ENCODE measurements at regions not wholly inside any gene's neighbourhood (a gene's known extent, or its start where the extent isn't known, plus 50 kb on each side); places are given as distances from the start of the nearest gene placed in this dataset.
"Not testable (repeated sequence)": the region's sequence is repeated elsewhere in the genome, so short reads cannot be mapped to it uniquely, and the experiment has no call there.

DNA sequence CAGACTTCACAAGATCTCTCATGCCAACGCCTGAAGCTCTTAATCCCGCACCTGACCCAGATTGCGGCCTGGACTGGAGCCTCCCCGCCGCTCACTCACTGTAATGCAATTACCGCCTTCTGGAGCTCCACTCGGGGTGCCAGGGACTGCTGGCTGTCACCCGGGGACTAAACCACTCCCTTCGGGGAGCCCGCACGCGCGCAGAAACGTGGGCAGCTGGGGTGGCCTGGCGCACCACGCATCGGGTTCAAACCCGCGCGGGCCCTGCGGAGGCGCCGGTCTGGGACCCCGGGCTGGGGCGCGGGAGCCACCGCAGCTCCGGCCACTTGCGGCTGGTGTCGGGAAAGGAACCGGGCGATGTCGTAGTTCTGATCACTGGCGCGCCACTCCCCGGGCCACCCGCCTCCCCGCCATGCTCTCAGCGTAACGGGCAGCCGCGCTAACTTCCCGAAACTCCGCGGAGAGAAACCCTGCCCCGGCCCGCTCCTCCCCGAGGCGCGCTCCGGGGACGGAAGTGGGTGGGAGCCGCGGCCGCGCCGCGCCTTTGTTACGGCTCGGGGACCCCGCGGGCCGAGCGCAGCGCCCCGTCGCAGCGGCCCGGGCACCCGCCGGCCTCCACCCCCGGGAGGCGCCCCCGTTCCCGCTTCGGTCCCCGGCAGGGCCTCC lies 100.3 kb upstream of the SVIL start:
- H3K4me3 ChIP-seq (ENCODE audit: low read depth, low read length): peak overlapping the region; percentile 61

DNA sequence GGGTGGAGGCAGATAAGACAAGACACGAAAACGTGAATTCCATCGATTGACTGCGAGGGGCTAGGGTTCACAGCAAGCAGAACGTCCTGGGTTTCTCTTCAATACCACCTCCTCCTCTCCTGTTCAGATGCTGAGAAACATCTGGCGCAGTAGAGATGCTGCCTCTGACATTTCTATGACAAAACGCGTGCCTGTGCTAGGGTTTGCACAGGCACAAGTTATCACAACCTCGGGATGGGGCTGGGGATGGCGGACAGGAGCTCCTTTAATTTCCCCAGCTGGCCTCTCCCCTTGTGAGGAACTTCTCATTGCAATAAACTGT lies 99.8 kb upstream of the SVIL start:
- H3K4me3 ChIP-seq (ENCODE audit: low read depth, low read length): peak overlapping the region; percentile 61

DNA sequence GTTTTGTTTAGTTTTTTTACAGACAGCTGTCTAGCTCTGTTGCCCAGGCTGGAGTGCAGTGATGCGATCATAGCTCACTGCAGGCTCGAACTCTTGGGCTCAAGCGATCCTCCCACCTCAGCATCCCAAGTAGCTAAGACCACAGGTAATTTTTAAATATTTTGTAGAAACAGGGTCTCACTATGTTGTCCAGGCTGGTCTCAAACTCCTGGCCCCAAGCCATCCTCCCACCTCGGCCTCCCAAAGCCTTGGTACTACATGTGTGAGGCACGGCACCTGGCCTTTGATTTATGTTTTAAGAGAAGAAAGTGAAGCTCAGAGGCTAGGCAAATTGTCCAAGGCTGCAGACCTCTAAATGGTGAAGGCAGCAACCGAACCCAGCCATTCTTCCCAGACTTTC lies 98.6 kb upstream of the SVIL start:
- no peak overlapping the region for H3K4me3 ChIP-seq (ENCODE audit: low read depth, low read length)

DNA sequence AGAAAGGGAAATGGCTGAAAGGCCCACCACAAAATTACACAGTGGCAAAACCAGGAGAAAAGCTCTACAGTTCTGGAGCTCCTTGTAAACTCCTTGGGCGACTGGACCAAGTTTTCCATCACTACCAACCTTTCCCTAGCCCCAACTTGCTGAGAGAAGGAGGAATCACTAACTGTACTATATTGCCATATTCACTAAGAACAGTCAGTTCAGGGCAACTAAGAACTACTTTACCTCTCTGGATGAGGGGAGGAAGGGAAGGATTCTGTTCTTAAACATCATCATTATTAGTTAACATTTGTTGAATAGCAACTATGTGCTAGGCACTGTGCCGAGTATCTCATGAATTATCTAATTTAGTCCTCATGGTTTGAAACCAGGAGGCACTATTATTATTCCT lies 98.1 kb upstream of the SVIL start:
- no peak overlapping the region for H3K4me3 ChIP-seq (ENCODE audit: low read depth, low read length)

DNA sequence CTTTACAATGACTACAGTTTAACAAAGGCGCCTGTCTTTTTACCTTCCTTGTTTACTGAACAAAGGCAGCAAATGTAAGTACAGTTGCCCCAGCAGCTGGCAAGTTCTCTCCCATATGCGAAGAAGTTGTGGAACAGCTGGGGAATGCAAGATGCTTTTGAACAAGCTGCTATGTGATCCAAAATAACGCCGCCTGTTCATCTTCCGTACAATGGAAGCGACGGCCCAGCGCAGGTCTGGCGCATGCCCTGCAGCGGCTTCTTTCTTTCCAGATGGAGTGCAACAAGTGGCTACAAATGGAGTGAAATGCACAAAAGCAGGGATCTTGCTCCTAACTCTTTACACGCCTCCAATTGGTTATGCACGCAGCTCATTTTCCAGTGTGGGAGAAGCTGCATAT lies 97.0 kb upstream of the SVIL start:
- no peak overlapping the region for H3K4me3 ChIP-seq (ENCODE audit: low read depth, low read length)

DNA sequence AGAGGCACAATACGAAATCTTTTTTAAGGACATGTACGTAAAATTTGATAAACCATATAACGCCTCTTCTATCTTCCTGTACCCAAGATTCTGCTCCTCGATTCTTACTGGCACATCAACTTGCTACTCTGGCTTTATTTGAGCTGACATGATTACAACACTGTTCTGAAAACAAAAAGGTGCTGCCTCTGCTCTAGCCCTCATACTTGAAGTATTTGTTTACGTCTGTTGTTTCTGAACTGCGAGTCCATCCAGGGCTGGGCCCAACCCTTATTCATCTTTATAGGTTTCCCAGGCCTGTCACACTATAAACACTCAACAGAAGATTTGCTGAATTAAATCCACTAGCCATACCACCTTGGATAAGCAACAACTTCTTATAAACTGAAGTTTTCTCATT lies 96.2 kb upstream of the SVIL start:
- H3K4me3 ChIP-seq (ENCODE audit: low read depth, low read length): no peak overlapping the region

DNA sequence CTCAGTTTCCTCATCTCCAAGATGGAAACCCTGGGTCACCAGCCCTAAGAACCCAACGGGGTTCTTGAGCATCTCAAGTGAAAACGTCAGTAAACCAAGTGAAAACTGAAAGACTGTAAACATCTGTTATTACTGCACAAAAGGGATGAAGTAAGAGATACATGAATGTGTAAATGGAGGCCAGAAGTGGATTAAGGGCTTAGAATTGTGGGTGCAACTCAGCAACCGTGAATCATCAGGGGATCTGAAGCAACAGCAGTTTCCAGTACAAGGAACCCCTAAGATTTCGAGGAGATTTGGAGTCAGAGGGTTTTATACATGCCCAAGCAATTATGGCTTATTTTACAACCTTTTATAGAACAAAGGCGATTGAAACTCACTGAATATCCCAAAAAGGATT lies 95.7 kb upstream of the SVIL start:
- no peak overlapping the region for H3K4me3 ChIP-seq (ENCODE audit: low read depth, low read length)

DNA sequence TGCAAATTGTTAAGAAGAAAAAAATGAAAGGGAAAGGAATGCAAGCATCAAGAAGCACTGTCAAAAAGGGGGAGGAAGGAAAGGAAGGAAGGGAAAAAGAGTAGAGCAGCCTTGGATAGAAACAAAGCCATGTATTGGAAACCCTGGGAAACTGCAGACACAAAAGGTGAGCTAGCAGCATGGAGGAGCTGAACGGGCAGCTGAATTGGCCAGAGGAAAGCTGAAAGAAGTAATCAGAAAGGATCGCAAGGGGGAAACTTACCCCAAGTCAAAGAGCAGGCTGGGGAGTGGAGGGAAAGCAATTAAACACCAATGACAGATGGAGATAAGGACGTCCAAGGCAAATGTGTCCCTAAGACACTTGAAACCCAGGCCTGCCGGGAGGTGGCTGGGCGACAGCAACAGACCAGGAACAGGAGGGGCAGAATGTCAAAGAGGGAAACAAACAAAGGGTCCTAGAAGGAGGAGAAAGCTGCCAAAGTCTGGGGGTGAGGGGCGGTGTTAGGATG lies 93.8 kb upstream of the SVIL start:
- H3K4me3 ChIP-seq (ENCODE audit: low read depth, low read length): no peak overlapping the region

DNA sequence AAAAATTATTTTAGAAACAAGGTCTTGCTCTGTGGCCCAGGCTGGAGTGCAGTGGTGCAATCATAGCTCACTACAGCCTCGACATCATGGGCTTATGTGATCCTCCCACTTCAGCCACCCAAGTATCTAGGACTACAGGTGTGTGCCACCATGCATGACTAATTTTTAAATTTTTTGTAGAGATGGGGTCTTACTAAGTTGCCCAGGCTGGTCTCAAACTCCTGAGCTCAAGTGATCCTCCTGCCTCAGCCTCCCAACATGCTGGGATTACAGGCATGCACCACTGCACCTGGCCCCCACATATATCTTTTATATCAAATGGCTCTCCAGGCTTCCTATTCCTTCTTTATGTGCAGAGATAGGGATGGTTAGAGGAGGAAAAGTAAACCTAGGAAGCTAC lies 91.2 kb upstream of the SVIL start:
- not testable (repeated sequence) for H3K4me3 ChIP-seq (ENCODE audit: low read depth, low read length)

DNA sequence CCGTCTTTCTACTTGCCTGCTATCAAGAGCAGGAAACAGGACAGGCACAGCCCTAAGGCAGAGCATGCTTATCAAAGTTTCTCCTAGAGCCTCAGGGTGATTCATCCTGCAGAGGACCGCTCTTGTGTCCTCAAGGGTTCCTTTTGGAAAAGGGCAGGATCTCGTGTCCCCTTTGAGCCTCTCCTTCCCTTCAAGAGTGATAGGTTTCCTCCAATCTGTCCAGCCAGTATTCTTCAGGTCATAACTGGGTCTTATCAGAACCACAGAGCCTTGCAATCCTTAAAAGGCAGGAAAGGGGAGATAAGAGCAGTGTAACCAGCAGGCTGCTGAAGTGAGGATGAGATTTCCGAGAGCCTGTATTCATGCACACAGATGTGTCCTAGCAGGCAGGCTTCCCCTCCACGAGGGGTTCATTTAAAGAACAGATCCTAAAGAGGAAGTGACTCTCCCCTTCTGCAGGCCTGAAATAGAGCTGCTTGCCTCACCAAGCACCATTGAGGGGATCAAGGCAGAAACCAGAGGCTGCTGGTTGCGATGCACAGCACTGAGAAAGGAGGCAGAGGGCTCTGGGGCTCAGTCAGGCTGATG lies 90.5 kb upstream of the SVIL start:
- H3K4me3 ChIP-seq (ENCODE audit: low read depth, low read length): no peak overlapping the region

DNA sequence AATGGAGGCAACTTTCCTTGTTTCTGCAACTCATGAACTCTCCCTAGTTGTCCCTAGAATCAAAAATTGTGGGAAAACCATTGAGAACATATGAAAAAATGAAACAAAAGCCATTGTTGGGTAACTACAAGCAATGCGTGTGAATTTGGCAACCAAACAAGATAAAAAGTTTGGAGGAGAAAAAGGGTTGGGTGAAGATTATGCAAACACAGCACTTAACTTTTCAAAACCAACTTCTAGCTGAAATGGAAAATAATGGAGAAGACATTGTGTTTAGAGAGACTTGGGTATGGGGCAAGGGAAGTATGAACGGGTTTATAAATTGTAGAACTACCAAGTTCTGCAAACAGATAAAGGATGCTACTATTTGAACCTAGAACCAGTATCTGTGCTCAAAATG lies 89.0 kb upstream of the SVIL start:
- no peak overlapping the region for H3K4me3 ChIP-seq (ENCODE audit: low read depth, low read length)

DNA sequence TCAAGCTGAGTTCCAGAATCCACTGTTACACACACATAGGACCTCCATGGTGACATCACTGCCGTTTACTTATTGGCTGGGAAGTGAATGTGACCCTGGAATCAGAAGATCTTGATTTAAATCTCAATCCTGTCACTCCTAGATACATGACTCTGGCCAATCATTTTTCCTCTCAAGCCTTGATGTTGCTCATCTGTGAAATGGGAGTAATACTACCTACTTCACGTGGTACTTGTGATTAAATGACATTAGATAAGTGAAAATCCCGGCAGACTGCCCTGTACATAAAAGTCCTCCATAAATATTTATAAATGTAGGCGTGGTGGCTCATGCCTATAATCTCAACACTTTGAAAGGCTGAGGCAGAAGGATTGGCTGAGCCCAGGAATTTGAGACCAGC lies 88.0 kb upstream of the SVIL start:
- no peak overlapping the region for H3K4me3 ChIP-seq (ENCODE audit: low read depth, low read length)

DNA sequence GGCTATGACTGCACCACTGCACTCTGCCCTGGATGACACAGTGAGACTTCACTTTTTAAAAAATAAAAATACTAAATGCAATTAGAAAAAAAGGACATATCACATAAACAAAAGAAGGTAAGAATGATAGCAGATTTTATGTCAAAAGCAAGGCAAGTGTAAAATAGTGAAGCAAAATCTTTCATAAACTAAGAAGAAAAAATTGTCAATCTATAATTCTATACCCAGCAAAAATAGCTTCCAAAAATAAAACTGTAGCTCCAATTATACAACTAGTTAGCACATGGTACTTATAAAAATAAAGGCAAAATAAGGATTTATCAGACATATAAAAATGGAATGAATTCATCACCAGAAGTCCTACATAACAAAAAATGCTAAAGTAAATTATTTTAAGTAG lies 85.4 kb upstream of the SVIL start:
- no peak overlapping the region for H3K4me3 ChIP-seq (ENCODE audit: low read depth, low read length)

DNA sequence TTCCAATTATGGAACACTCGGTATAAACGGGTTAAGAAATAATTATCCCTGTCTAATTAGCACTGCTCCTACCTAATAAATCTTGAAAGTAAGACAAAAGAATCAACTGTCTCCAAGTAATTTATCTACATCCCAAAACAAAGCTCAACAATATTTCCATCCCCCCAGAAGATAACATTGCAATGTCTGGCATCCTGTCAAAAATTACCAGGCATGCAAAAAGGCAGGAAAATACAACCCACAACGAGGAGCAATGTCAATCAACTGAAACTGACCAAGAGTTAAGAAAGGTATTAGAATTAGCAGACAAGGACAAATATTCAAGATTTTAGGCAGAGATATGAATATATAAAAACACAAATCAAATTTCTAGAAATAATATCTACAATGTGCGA lies 84.5 kb upstream of the SVIL start:
- no peak overlapping the region for H3K4me3 ChIP-seq (ENCODE audit: low read depth, low read length)

DNA sequence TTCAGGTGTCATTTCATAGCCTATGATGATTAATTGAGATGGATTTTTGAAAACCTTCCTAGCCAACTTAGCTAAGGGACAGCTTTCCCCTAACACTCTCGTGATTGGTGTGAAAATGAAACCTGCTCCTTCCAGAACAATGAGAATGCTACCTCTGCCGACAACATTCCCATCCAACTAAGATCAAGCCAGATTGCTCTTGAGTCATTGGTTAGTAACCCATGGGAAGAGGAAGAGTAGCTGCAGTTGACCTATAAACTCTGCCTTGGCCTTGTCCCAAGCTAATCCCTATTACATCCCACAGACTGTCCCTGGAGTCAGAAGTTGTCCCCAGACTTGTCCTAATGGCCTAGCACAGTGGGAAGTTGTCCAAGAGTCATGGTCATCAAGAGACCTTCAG lies 80.5 kb upstream of the SVIL start:
- H3K4me3 ChIP-seq (ENCODE audit: low read depth, low read length): no peak overlapping the region

DNA sequence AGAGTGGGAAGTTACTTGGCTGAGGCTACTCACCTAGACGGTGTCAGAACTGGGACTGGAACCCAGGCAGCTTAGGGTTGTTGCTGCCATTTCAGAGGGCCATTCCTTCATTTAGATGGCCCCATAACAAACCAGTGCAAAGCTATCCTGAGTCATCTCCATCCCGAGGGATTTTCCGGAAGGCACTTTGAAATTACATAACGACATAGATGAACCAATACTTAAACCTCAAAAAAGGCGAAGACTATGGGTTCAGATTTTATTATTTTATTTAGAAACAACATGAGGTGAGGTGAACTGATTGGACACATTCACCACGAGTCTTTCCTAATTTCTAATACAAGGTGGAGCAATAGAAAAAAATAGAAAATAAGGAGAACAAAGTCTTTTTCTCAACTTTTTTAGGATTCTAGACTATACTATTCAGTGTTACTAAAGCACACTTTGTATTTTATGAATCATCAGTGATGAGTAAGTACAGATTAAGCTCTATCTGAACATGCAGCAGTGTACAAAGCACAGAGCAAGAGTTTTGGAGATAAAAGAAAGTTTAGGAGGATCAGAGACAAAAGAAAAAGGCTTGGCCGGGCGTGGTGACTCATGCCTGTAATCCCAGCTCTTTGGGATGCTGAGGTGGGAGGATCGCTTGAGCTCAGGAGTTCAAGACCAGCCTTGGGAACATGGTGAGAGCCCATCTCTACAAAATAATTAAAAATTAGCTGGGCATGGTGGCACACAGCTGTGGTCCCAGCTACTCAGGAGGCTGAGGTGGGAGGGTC lies 79.5 kb upstream of the SVIL start:
- no peak overlapping the region for H3K4me3 ChIP-seq (ENCODE audit: low read depth, low read length)

DNA sequence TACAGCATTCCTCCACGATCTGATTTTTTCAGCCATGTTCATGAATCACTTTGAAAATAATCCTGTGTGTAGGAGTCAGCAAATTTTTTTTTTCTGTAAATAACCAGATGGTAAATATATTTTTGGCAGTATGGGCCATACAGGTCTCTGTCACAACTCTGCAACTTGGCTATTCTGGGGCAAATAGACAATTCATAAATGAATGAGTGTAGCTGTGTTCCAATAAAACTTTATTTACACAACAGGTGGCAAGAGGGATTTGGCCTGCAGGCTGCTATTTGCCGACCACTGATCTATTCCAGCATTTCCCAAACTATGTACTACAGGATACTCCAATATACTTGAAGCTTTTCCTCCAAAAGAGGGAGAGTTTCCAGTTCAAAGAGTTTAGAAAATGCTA lies 78.7 kb upstream of the SVIL start:
- no peak overlapping the region for H3K4me3 ChIP-seq (ENCODE audit: low read depth, low read length)

DNA sequence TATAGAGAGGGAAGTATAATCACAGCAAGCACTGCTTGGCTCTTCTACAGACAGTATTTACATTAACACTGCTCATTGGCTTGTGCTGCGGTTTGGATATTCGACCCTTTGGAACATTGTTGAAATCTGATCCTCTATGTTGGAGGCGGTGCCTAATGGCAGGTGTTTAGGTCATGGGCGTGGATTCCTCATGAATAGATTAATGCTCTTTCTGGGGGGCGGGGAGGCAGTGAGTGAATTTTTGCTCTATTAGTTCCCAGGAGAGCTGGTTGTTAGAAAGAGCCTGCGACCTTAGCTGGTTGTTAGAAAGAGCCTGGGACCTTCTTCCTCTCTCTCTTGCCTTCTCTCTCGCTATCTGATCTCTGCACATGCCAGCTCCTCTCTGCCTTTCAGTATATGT lies 77.3 kb upstream of the SVIL start:
- H3K4me3 ChIP-seq (ENCODE audit: low read depth, low read length): no peak overlapping the region

DNA sequence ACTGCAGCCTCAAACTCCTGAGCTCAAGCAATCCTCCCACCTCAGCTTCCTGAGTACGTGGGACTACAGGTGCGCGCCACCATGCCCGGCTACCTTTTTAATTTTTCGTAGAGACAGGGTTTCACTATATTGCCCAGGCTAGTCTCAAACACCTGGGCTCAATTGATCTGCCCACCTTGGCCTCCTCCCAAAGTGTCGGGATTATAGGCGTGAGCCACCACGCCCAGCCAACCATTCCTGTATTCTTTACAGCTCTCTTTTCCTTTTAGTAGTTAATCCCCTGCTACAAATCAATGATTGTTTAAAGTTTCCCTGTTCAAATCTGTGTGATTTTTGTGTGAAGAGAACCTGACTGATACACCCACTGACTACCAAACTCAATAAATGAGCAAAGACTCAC lies 75.4 kb upstream of the SVIL start:
- H3K4me3 ChIP-seq (ENCODE audit: low read depth, low read length): no peak overlapping the region

DNA sequence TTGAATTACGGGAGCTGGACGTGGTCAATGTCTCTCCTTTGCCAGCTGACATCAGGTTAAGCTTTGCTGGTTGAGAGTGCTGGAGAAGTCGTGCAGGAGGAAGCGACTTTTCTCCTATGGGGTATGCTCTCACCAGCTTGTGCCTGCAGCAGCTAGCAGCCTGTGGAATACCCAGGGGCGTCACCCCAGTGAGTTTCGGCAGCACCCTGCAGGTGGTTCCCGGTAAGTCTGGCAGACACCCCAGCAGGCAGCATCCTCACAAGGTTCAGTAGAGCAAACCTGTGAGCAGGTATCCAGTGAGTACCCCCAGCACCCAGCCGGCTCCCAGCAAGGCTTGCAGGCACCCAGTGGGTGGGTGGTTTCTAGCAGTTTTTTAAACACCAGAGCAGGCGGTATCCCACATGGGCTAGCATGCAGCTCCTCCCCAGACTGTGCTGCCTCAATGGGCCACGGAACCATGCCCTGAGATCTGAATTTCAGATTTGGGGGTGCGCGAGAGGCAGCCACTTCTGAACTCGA lies 74.8 kb upstream of the SVIL start:
- H3K4me3 ChIP-seq (ENCODE audit: low read depth, low read length): no peak overlapping the region

DNA sequence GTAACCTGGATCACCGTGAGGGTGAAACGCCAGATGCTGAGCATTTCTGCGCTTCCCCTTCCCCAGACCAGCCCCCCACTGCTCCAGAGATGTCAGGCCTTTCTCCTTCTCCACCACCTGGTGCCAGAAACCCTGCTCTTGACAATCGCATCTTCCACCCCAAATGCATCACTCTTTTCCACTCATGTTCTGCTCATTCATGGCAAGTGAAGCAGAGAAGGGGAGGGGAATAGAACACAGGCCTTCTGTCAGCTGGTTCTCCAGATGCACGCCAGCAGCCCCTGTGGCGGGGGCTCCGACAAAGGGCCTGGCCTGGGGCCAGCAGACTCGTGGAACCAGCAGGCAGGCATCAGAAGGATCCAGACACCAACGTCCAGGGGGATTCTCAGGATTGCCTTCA lies 68.5 kb upstream of the SVIL start:
- no peak overlapping the region for H3K4me3 ChIP-seq (ENCODE audit: low read depth, low read length)
